ACHN (cell line): ENCODE measurements at regions not wholly inside any gene's neighbourhood (a gene's known extent, or its start where the extent isn't known, plus 50 kb on each side); places are given as distances from the start of the nearest gene placed in this dataset.

ENCODE experiments used
- DNase-seq: peaks from one replicate; pipeline ENCODE4 v3.0.0-alpha.2; 2015
- in situ Hi-C: cut with HindIII; loops from 2 replicates; pipeline ENCODE4 v1.10.0; 2017; ENCODE audit warnings: low sequenced_read_pairs, low pct_ligation_motif_present, low pct_unique_long_range_greater_than_20kb

- no peak for DNase-seq
- in situ Hi-C loops, result no loop called here
Measured at GRCh38 chr22:48744967-48745841, 1082.5 kb downstream of the BRD1 start.

DNA sequence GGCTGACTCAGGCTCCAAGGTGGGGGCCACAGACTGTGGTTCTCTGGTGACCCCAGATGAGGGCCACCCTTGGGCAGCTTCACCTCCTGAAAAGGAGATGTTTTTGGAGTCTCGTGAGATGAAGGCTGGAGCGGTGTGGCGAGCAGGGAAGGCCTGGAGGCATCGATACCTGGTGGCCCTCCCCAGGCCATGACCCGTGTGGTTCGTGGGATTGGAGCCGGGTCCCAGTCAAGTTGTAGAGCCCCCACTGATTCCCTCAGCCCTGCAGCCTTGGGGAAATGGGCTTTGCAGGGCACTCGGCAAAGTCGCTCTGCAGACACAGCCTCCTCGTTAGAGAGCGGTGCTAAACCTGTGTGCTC lies 1083.4 kb downstream of the BRD1 start:
- in situ Hi-C loops, result no loop called here
- no peak for DNase-seq

GRCh38 chr22:48743601-48744282 lies 1083.9 kb downstream of the BRD1 start:
- in situ Hi-C loops, result no loop called here

DNA sequence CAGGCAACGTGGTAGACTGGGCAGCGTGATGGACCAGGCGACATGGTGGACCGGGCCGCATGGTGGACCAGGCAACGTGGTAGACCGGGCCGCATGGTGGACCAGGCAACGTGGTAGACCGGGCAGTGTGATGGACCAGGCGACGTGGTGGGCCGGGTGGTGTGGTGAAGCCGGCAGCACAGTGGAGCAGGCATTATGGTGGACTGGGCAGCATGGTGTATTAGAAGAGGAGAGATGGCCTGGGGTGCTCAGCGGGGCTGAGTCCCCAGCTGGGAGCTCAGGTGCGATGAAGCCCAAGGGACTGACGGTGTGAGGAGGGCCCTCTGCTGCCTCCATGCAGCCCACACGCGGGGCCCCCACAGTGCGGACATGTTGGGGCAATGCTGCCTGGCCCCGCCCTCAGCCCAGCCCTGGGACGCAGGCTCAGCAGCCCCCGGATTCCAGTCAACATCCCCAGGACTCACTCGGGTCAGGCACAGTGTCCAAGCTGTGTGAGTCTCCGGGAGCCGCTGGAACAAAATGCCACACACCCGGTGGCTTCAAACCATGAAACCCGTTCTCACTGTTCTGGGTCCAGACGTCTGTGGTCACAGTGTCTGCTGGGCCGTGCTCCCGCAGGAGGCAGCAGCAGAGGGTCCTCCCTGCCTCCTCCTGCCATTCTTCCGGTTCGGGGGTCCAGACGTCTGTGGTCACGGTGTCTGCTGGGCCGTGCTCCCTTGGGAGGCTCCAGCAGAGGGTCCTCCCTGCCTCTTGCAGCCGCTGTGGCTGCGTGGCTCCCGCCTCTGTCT lies 1084.9 kb downstream of the BRD1 start:
- DNase-seq, result no peak
- in situ Hi-C loops, result no loop called here

More at GRCh38 chr22:48743601-48744282, 1083.9 kb downstream of the BRD1 start:
- no peak for DNase-seq

GRCh38 chr22:48742191-48742555 lies 1085.5 kb downstream of the BRD1 start:
- DNase-seq, result no peak
- in situ Hi-C loops, result no loop called here

DNA sequence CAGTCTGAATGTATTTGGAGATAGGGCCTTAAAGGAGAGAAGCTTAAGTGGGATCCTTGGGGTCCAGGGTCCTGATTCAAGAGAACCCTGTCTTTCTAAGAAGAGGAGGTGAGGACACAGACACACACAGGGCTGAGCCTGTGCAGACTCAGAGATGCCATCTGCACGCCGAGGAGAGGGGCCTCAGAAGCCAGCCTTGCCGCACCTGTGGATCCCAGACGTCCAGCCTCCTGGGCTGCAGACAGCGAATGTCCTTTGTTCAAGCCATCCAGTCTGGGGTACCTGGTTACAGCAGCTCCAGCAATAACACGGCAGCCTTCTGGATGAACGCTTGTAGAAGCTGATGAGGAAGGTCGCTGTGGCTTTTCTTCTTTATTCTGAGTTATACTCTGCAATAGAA lies 1086.1 kb downstream of the BRD1 start:
- no peak for DNase-seq
- in situ Hi-C loops, result no loop called here

DNA sequence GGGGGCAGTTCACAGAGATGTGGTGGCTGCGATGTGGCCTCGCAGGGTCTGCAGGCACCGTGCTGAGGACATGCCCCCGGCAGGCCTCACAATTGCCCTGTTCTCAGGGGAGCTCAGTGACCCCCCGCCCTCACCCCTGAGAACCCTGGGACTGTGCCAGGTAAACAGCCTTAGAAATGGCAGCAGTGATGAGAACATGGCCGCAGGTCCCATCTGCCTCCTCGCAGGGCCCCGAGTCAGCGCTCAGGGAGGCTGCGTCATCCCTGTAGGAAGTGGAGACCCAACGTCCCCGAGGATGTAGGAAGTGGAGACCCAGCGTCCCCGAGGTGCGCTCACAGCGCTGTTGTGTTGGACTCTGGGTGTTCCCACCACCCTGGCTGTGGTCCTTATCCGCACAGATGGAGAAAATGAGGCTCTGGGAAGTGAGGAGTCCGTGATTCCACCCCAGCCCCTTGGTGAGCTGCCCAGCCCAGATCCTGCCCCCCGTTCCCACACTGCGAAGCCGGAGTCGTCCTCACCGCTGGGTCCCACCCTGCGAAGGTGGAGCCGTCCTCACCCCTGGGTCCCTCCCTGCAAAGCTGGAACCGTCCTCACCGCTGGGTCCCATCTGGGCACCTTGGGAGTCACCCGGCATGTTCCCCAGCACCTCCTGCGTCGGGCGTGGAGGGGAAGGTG lies 1086.8 kb downstream of the BRD1 start:
- in situ Hi-C loops, result no loop called here
- DNase-seq, result no peak

GRCh38 chr22:48740086-48740730 lies 1087.5 kb downstream of the BRD1 start:
- in situ Hi-C loops, result no loop called here
- DNase-seq, result no peak

DNA sequence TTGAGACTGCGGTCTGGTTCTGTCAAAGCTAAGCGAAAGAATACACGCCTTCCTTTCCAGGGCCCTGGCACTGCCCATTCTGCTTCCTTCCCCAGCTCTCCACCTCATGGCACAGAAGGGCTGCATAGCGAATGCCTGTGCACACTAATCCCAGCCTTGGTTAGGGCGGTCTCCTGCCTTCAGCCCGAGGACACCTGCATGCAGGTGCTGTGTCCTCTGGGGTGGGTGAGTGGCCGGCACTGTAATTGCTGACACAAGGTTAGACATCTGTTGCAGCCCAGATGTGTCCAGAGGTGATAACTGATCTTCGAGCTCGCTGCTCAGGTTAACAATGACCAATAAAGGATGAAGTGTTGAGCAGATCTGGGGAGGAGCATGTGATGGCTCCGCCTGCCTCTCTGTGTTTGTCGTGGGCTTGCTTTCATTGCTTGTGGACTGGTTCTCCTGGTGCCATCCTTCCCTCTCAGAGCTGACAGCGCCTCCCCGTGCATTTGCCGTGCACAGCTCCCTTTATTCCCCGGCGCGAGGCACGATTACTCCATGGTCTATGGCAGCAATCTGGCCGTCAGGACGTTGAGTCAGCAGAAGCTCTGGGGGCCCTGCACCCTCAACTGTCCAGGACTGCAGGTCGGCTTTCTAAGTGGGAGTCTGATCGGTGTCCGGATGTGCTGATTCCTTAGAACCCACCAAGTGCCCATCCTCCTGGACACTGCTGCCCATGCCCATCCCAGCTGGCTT lies 1088.2 kb downstream of the BRD1 start:
- no peak for DNase-seq
- in situ Hi-C loops, result no loop called here

DNA sequence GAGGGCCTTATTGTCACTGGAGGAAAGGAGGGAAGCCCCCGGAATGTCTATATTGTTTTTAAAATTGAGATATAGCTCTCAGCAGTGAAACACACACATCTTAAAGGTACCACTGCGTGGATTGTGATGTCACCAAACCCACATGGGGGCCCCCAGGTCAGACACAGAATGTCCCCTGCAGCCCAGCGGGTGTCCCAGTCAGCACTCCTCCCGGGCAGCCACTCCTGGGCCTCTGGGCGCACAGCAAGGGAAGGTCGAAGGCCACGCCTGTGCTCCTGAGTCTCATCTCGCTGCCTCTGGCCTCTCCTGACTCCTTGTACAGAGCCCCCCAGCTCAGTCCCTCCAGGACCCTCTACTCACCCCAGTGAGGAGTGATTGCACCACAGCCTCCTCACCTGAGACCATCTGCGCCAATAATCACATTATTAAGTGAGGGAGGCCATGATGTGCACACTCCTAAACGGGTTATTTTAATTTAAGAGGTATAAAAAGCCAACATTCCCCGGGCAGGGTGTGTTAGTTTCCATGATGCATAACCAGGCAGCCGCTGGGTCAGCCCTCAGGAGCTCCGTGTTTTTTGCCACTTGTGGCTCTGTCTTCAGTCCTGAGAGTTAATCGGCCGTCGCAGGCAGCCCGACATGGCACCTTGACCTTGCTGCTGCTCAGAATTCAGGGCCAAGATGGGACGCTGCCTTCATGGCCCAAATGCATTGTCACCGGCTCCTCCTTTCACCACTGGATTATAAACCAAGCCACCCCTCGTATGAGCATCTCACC lies 1089.3 kb downstream of the BRD1 start:
- DNase-seq, result no peak
- in situ Hi-C loops, result no loop called here

DNA sequence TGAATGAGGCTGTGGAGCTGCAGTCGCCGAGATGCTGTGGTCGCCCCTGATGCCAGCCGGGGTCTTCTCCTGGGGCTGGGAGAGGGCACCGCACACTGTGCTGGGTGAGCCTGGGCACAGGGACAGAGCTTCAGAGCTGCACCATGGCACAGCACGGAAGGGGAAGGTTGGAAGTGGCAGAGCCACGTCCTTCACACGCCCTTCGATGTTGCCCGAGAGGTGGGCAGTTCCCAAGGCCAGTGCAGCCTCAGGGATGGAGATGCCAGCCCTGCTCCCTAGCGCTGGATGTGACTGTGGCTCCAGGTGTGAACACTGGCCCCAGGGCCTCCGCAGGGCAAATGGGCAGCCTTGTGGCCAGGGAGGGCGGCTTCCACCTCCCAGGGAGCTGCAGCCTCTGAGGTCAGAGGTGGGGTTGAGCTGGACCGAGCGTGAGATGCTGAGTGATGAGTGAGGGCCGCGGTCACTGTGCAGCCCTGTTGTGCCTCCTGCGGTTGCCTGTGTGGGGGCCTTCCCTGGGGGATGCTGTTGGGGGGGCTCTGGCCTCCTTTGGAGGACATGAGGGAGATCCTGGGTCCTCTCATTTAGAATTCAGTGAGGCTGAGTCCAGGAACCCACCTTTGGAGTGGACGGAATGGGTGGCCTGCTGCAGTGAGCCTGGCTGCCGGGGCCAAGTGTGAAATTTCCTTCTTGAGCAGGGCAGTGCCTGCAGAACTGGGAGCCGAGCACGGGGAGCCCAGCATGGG lies 1090.0 kb downstream of the BRD1 start:
- no peak for DNase-seq
- in situ Hi-C loops, result no loop called here

- in situ Hi-C loops, result no loop called here
- DNase-seq, result no peak
Measured at GRCh38 chr22:48736593-48737460, 1090.8 kb downstream of the BRD1 start.

- in situ Hi-C loops, result no loop called here
- no peak for DNase-seq
Measured at GRCh38 chr22:48734961-48735360, 1092.7 kb downstream of the BRD1 start.

DNA sequence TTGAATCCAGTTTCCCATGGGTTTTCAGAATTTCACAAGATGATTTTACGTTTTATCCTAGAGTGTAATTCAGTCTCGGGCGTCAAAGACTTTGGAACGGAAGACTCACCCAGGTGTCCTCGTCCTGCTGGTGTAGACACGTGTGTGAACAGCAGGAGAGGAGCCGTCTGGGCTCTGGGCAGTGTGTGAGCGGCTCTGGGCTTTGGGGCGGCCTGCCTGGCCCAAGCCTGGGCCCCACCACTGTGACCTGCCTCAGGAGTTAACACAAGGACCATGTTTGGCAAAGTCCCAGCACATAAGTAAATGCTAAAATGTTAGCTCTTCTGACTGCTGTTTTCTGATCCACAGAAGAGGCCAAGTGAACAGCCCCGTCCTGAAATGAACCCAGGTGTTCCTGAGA lies 1093.3 kb downstream of the BRD1 start:
- in situ Hi-C loops, result no loop called here
- DNase-seq, result no peak

DNA sequence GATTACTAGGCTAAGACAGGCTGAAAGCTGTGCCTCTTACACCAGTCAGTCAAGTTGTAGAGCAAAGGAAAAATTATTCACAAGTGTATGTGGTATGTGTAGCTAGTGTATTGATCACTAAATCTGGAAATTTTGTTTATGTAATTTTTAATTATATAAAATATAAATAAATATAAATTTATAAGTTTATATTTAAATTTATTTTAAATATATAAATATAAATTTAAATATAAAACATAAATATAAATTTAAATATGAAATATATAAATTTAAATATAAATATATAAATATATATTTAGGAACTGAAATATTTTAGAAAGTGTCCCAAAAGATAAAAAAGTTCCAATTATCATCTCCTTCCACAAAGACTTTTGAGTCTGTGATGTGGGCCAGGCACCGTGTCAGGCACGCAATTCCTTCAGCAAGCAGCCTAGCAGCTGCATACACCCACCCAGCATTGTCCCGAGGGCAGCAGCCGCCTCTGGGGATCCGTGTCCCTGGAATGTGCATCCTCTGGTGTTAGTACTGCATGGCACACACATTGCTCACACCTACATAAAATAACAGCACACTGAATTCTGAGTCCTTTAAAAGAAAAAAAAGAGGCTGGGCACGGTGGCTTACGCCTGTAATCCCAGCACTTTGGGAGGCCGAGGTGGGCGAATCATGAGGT lies 1098.0 kb downstream of the BRD1 start:
- in situ Hi-C loops, result no loop called here

More for the DNA sequence above, 1098.0 kb downstream of the BRD1 start:
- no peak for DNase-seq
